ENCODE measurements at regions not wholly inside any gene's neighbourhood (a gene's known extent, or its start where the extent isn't known, plus 50 kb on each side); places are given as distances from the start of the nearest gene placed in this dataset.

GRCh38 chr9:22255337-22255736 lies 191.3 kb upstream of the DMRTA1 start:
- no peak for TF ChIP-seq POLR2A (IDR thresholded peaks at IDR 0.05; ENCODE audit: low read depth, low read length)
- no peak for TF ChIP-seq TAF1 (IDR thresholded peaks at IDR 0.05; ENCODE audit: borderline replicate concordance, low read depth, low read length)
- TF ChIP-seq POLR2AphosphoS5 (IDR thresholded peaks at IDR 0.05; ENCODE audit: low read depth, low read length), result no peak

Measured in GM12892 (cell line).